ENCODE measurements at regions not wholly inside any gene's neighbourhood (a gene's known extent, or its start where the extent isn't known, plus 50 kb on each side); places are given as distances from the start of the nearest gene placed in this dataset.

GRCh38 chr20:16219182-16219581 lies 354.1 kb downstream of the KIF16B start:
- TF ChIP-seq, protein P1, sequence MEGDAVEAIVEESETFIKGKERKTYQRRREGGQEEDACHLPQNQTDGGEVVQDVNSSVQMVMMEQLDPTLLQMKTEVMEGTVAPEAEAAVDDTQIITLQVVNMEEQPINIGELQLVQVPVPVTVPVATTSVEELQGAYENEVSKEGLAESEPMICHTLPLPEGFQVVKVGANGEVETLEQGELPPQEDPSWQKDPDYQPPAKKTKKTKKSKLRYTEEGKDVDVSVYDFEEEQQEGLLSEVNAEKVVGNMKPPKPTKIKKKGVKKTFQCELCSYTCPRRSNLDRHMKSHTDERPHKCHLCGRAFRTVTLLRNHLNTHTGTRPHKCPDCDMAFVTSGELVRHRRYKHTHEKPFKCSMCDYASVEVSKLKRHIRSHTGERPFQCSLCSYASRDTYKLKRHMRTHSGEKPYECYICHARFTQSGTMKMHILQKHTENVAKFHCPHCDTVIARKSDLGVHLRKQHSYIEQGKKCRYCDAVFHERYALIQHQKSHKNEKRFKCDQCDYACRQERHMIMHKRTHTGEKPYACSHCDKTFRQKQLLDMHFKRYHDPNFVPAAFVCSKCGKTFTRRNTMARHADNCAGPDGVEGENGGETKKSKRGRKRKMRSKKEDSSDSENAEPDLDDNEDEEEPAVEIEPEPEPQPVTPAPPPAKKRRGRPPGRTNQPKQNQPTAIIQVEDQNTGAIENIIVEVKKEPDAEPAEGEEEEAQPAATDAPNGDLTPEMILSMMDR (conservative IDR thresholded peaks at IDR 0.05 in 1 of 2, IDR thresholded peaks at IDR 0.05 in 1 of 2; ENCODE audit: low read depth in 1 of 2, low read length in 2 of 2) = no peak
- TF ChIP-seq EZH2 (IDR thresholded peaks at IDR 0.05; ENCODE audit: low read length, missing control alignments) = no peak

All from fibroblast of lung (primary cell).